Astrocyte of the spinal cord (primary cell): ENCODE measurements at regions not wholly inside any gene's neighbourhood (a gene's known extent, or its start where the extent isn't known, plus 50 kb on each side); places are given as distances from the start of the nearest gene placed in this dataset.

Experiments used
- DNase-seq: peaks from one replicate; pipeline ENCODE4 v3.0.0; 2011; ENCODE audit warnings: low read depth, low spot score
- H3K4me3 ChIP-seq: 2 replicates; pipeline ENCODE4 v1.5.1; 2011; ENCODE audit warnings: low read depth, mild to moderate bottlenecking, low read length, moderate library complexity
- in situ Hi-C: cut with HindIII; loops from 2 replicates; pipeline ENCODE4 v1.10.0; 2017; ENCODE audit warnings: low sequenced_read_pairs
- TF ChIP-seq, protein P1 (sequence below): IDR thresholded peaks from 2 replicates; pipeline ENCODE4 v1.5.1; 2012; ENCODE audit warnings: low read depth, mild to moderate bottlenecking, low read length, inconsistent platforms

GRCh38 chr3:156606729-156607128 lies 51.8 kb upstream of the SSR3 start:
- DNase-seq, result no peak
- no peak overlapping the region for H3K4me3 ChIP-seq
- in situ Hi-C loops, result no loop called here
- TF ChIP-seq, protein P1, sequence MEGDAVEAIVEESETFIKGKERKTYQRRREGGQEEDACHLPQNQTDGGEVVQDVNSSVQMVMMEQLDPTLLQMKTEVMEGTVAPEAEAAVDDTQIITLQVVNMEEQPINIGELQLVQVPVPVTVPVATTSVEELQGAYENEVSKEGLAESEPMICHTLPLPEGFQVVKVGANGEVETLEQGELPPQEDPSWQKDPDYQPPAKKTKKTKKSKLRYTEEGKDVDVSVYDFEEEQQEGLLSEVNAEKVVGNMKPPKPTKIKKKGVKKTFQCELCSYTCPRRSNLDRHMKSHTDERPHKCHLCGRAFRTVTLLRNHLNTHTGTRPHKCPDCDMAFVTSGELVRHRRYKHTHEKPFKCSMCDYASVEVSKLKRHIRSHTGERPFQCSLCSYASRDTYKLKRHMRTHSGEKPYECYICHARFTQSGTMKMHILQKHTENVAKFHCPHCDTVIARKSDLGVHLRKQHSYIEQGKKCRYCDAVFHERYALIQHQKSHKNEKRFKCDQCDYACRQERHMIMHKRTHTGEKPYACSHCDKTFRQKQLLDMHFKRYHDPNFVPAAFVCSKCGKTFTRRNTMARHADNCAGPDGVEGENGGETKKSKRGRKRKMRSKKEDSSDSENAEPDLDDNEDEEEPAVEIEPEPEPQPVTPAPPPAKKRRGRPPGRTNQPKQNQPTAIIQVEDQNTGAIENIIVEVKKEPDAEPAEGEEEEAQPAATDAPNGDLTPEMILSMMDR, result no peak

- TF ChIP-seq, protein P1, result no peak
- in situ Hi-C loops, result no loop called here
- peak; percentile 88 for DNase-seq
- peak overlapping the region; percentile 32 for H3K4me3 ChIP-seq
Observed at GRCh38 chr3:156605686-156606605, 51.0 kb upstream of the SSR3 start.

GRCh38 chr3:156604642-156605144 lies 49.8 kb upstream of the SSR3 start:
- H3K4me3 ChIP-seq, result no peak overlapping the region
- TF ChIP-seq, protein P1, result no peak
- no peak for DNase-seq
- in situ Hi-C loops, result no loop called here
